Endothelial cell of umbilical vein (primary cell): ENCODE measurements at regions not wholly inside any gene's neighbourhood (a gene's known extent, or its start where the extent isn't known, plus 50 kb on each side); places are given as distances from the start of the nearest gene placed in this dataset.

Source experiments
- BruUV-seq: library from RNA; stranded (reverse); fragments of 400-500 nt; replicated peaks from 2 replicates; lab custom pipeline; 2021; lab: Mats Ljungman, UMichigan
- CTCF ChIA-PET: fragments of 300-600, 350-600 bp; sonication (Branson Sonifier 250); formaldehyde crosslinking; loops from one replicate; lab custom pipeline; 2021; ENCODE audit warnings: antibody characterized with exemption, inconsistent platforms; lab: Charles Lee
- POLR2A ChIA-PET: fragments of 300-600, 350-600 bp; sonication (Branson Sonifier 250); formaldehyde crosslinking; loops from one replicate; lab custom pipeline; 2021; ENCODE audit warnings: antibody characterized with exemption, inconsistent platforms; lab: Charles Lee
- DNase-seq: peaks from one replicate; pipeline ENCODE4 v3.0.0-alpha.2; 2011; ENCODE audit warnings: low read depth, low spot score
- FAIRE-seq: peaks from 2 replicates; lab custom pipeline; 2011; peaks lifted over from hg19 to GRCh38; lab: Jason Lieb, UNC
- H2AFZ ChIP-seq: 2 replicates; pipeline ENCODE4 v1.6.0; 2012; ENCODE audit warnings: low read depth, low read length, control low read depth, inconsistent platforms
- H3K27ac ChIP-seq: 2 replicates; pipeline ENCODE4 v1.5.1; 2011; ENCODE audit warnings: low read depth, mild to moderate bottlenecking, control low read depth, low read length, moderate library complexity; ENCODE audit not compliant: insufficient read depth
- H3K27me3 ChIP-seq, 2 experiments: 2 replicates each; pipeline versions ENCODE4 v1.6.0 to v1.6.1; 2011; ENCODE audit warnings: low read length in 2 of 2, mixed read lengths in 1 of 2; ENCODE audit not compliant: control insufficient read depth in 2 of 2, insufficient read depth in 2 of 2
- H3K36me3 ChIP-seq, 2 experiments: 2 replicates in 1 of 2; 3 replicates in 1 of 2; pipeline ENCODE4 v1.5.1; 2011; ENCODE audit warnings: low read length in 2 of 2, mild to moderate bottlenecking in 1 of 2, moderate library complexity in 1 of 2; ENCODE audit not compliant: control insufficient read depth in 2 of 2, insufficient read depth in 2 of 2; ENCODE audit errors: extremely low read depth in 1 of 2
- H3K4me1 ChIP-seq: 3 replicates; pipeline ENCODE4 v1.5.1; 2011; ENCODE audit warnings: mild to moderate bottlenecking, low read length; ENCODE audit not compliant: control insufficient read depth, insufficient read depth; ENCODE audit errors: extremely low read depth
- H3K4me2 ChIP-seq: 2 replicates; pipeline ENCODE4 v1.6.1; 2011; ENCODE audit warnings: low read length, control low read depth, mixed read lengths; ENCODE audit not compliant: insufficient read depth
- H3K4me3 ChIP-seq, 3 experiments: fragments of 200-600 bp in 1 of 3; sonication (generic), shearing (Covaris generic) in 1 of 3; replicated peaks in 1 of 3; 2 replicates each; pipeline ENCODE4 v1.5.1; 2011 to 2016; ENCODE audit warnings: control low read depth in 3 of 3, low read length in 3 of 3, mild to moderate bottlenecking in 2 of 3, inconsistent platforms in 1 of 3, low read depth in 1 of 3, moderate library complexity in 1 of 3; ENCODE audit not compliant: insufficient read depth in 1 of 3
- H3K79me2 ChIP-seq: 2 replicates; pipeline ENCODE4 v1.6.0; 2012; ENCODE audit warnings: low read length, inconsistent platforms; ENCODE audit not compliant: control insufficient read depth, insufficient read depth
- H3K9ac ChIP-seq: replicated peaks from 2 replicates; pipeline ENCODE3; 2011; ENCODE audit warnings: low read length, control low read depth; ENCODE audit not compliant: insufficient read depth; ENCODE audit errors: extremely low read depth
- H3K9me1 ChIP-seq: replicated peaks from 3 replicates; pipeline ENCODE4 v1.6.0; 2011; ENCODE audit warnings: mild to moderate bottlenecking, low read length; ENCODE audit not compliant: control insufficient read depth, insufficient read depth; ENCODE audit errors: extremely low read depth
- H3K9me3 ChIP-seq: replicated peaks from 2 replicates; pipeline ENCODE4 v1.5.1; 2012; ENCODE audit warnings: low read length, inconsistent platforms; ENCODE audit not compliant: control insufficient read depth, insufficient read depth
- H4K20me1 ChIP-seq: replicated peaks from 2 replicates; pipeline ENCODE3; 2011; ENCODE audit warnings: mild to moderate bottlenecking, low read length; ENCODE audit not compliant: control insufficient read depth, insufficient read depth; ENCODE audit errors: extremely low read depth
- CTCF ChIP-seq, 2 donors: IDR thresholded peaks; 1 replicate in 1 of 2; 2 replicates in 1 of 2; pipeline ENCODE4 v1.5.1; 2011; ENCODE audit warnings: low read length in 2 of 2, mild to moderate bottlenecking in 2 of 2, moderate library complexity in 2 of 2, control low read depth in 1 of 2, inconsistent platforms in 1 of 2, low read depth in 1 of 2; ENCODE audit not compliant: insufficient read depth in 1 of 2; ENCODE audit errors: extremely low read depth in 1 of 2
- EZH2 ChIP-seq: IDR thresholded peaks from 2 replicates; pipeline ENCODE4 v1.6.1; 2012; ENCODE audit warnings: borderline replicate concordance, low read depth, mild to moderate bottlenecking, moderate library complexity, low read length, inconsistent platforms; ENCODE audit not compliant: severe bottlenecking
- FOS ChIP-seq: IDR thresholded peaks from 2 replicates; pipeline ENCODE4 v1.6.1; 2011; ENCODE audit warnings: mild to moderate bottlenecking, low read length, moderate library complexity, borderline replicate concordance; ENCODE audit not compliant: insufficient read depth
- GATA2 ChIP-seq: IDR thresholded peaks from 2 replicates; pipeline ENCODE4 v1.7.0; 2011; ENCODE audit warnings: low read depth, mild to moderate bottlenecking, moderate library complexity, mixed read lengths, low read length; ENCODE audit not compliant: insufficient read length, insufficient read depth
- JUN ChIP-seq: IDR thresholded peaks from 2 replicates; pipeline ENCODE4 v1.6.1; 2011; ENCODE audit warnings: borderline replicate concordance, low read depth; ENCODE audit not compliant: insufficient read length, insufficient read depth
- MYC ChIP-seq: IDR thresholded peaks from one replicate; pipeline ENCODE4 v1.6.1; 2011; ENCODE audit warnings: mild to moderate bottlenecking, low read depth, low read length
- POLR2A ChIP-seq: IDR thresholded peaks from 2 replicates; pipeline ENCODE4 v1.6.1; 2012; ENCODE audit warnings: low read depth, mild to moderate bottlenecking, control low read depth, low read length
- POLR2AphosphoS5 ChIP-seq: IDR thresholded peaks from 2 replicates; pipeline ENCODE4 v1.6.1; 2012; ENCODE audit warnings: low read depth, mild to moderate bottlenecking, control low read depth, low read length, moderate library complexity; ENCODE audit not compliant: insufficient read depth
- dilution Hi-C: fragments of 300-500 bp; cut with MboI; formaldehyde crosslinking; loops from one replicate; pipeline ENCODE4 v1.15.0; 2019; ENCODE audit warnings: low sequenced_read_pairs; ENCODE audit not compliant: extremely low pct_ligation_motif_present
- intact Hi-C: fragments of 100-400 bp; cut with micrococcal nuclease; formaldehyde crosslinking; loops from one replicate; pipeline ENCODE4 v1.10.0; 2022
- TF ChIP-seq, protein P1 (sequence below): IDR thresholded peaks from 2 replicates; pipeline ENCODE4 v1.6.1; 2011; ENCODE audit not compliant: insufficient read depth, insufficient read length

GRCh38 chr2:16185801-16186272, 245.5 kb downstream of the MYCN start:
- Histone ChIP-seq H2AFZ (no peak overlapping the region), H3K36me3 (no peaks in the 10 kb centered on the region), H3K9ac (no peak overlapping the region), H3K4me1 (no peaks in the 10 kb centered on the region), H3K4me3 (no peak overlapping the region), H3K79me2 (no peaks in the 10 kb centered on the region), H3K27me3 (no peaks in the 10 kb centered on the region), H3K9me1 (no peaks in the 10 kb centered on the region), H3K9me3 (no peaks in the 10 kb centered on the region), H3K27ac (no peak overlapping the region), H4K20me1 (no peaks in the 10 kb centered on the region), H3K4me2 (no peak overlapping the region)
- no TSS peak for BruUV-seq
- TF ChIP-seq EZH2, result no peak
- TF ChIP-seq MYC, result no peak
- no peak for TF ChIP-seq POLR2AphosphoS5
- TF ChIP-seq POLR2A, result no peak
- TF ChIP-seq FOS, result no peak
- TF ChIP-seq JUN, result no peak
- TF ChIP-seq, protein P1, sequence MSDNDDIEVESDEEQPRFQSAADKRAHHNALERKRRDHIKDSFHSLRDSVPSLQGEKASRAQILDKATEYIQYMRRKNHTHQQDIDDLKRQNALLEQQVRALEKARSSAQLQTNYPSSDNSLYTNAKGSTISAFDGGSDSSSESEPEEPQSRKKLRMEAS, result no peak
- no peak for TF ChIP-seq GATA2
- no peak for TF ChIP-seq CTCF (IDR thresholded peaks at IDR 0.05; ENCODE audit: extremely low read depth in 1 of 2, insufficient read depth in 1 of 2, low read depth in 1 of 2, low read length in 2 of 2)
- intact Hi-C loops (no loop called here), dilution Hi-C loops (no loop called here)
- CTCF ChIA-PET, result no interaction called here
- DNase-seq (no peak), FAIRE-seq (no peak)
- POLR2A ChIA-PET, result no interaction called here
